ENCODE measurements at regions not wholly inside any gene's neighbourhood (a gene's known extent, or its start where the extent isn't known, plus 50 kb on each side); places are given as distances from the start of the nearest gene placed in this dataset.

DNA sequence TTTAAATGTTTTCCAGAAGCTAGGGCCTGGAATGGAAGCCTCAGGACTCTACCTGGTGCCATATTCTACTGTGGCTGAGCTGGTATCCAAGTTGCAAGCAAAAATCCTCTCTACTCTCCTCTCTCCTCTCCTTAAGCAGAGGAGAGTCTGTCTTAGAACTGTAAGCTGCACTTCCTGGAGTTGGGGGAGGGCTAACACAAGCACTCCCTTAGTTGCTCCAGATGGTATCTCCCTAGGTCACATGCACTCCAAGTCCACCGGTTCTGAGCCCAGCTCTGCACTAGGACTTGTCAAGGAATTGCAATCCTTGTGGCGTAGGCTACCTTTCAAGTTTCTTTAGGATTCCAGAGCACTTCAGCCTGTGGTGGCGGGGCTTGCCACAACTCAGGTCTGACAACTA is 513.9 kb upstream of the RGMB start:
- ChIA-PET CTCF (no interaction called here), POLR2A (no interaction called here)
- no peaks in the 10 kb centered on the region for H3K9me3 ChIP-seq (ENCODE audit: control insufficient read depth, insufficient read depth, low read depth, low read length)
- no peak overlapping the region for H3K27ac ChIP-seq (ENCODE audit: low read length)
- TF ChIP-seq TCF7L2 (IDR thresholded peaks at IDR 0.05; ENCODE audit: low read depth, low read length): no peak
- no peak for TF ChIP-seq REST (IDR thresholded peaks at IDR 0.05; ENCODE audit: insufficient read depth in 1 of 2, low read depth in 2 of 2, low read length in 1 of 2)
- no peak for TF ChIP-seq POLR2AphosphoS5 (IDR thresholded peaks at IDR 0.05; ENCODE audit: low read depth, low read length)
- TF ChIP-seq SIN3A (IDR thresholded peaks at IDR 0.05; ENCODE audit: borderline replicate concordance, insufficient read depth, low read depth, low read length): no peak
- TF ChIP-seq, protein P1, sequence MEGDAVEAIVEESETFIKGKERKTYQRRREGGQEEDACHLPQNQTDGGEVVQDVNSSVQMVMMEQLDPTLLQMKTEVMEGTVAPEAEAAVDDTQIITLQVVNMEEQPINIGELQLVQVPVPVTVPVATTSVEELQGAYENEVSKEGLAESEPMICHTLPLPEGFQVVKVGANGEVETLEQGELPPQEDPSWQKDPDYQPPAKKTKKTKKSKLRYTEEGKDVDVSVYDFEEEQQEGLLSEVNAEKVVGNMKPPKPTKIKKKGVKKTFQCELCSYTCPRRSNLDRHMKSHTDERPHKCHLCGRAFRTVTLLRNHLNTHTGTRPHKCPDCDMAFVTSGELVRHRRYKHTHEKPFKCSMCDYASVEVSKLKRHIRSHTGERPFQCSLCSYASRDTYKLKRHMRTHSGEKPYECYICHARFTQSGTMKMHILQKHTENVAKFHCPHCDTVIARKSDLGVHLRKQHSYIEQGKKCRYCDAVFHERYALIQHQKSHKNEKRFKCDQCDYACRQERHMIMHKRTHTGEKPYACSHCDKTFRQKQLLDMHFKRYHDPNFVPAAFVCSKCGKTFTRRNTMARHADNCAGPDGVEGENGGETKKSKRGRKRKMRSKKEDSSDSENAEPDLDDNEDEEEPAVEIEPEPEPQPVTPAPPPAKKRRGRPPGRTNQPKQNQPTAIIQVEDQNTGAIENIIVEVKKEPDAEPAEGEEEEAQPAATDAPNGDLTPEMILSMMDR (IDR thresholded peaks at IDR 0.05): no peak
- intact Hi-C loops (cut with micrococcal nuclease; ENCODE audit: unreplicated experiment) (no loop called here), in situ Hi-C loops (cut with HindIII; ENCODE audit: low pct_unique_long_range_greater_than_20kb, low sequenced_read_pairs) (no loop called here)
- DNase-seq (ENCODE audit: low read depth, low spot score) (no peak), ATAC-seq (no peak)
- H3K4me1 ChIP-seq (ENCODE audit: control insufficient read depth, insufficient read depth, low read length): no peaks in the 10 kb centered on the region
- no TSS peak for BruUV-seq (replicated peaks)
- H3K4me3 ChIP-seq (ENCODE audit: low read depth in 2 of 2, low read length in 2 of 2): no peak overlapping the region
- no peaks in the 10 kb centered on the region for H3K36me3 ChIP-seq (ENCODE audit: control insufficient read depth, insufficient read depth, low read length)
- H3K27me3 ChIP-seq (ENCODE audit: control insufficient read depth, insufficient read depth, low read length): no peaks in the 10 kb centered on the region

- in situ Hi-C loops (cut with HindIII; ENCODE audit: low pct_unique_long_range_greater_than_20kb, low sequenced_read_pairs) (no loop called here), intact Hi-C loops (cut with micrococcal nuclease; ENCODE audit: unreplicated experiment) (no loop called here)
- H3K27ac ChIP-seq (ENCODE audit: low read length): no peak overlapping the region
- H3K4me3 ChIP-seq (ENCODE audit: low read depth in 2 of 2, low read length in 2 of 2): no peak overlapping the region
- no peaks in the 10 kb centered on the region for H3K4me1 ChIP-seq (ENCODE audit: control insufficient read depth, insufficient read depth, low read length)
- DNase-seq (ENCODE audit: low read depth, low spot score) (no peak), ATAC-seq (no peak)
- no TSS peak for BruUV-seq (replicated peaks)
- no peaks in the 10 kb centered on the region for H3K27me3 ChIP-seq (ENCODE audit: control insufficient read depth, insufficient read depth, low read length)
- TF ChIP-seq POLR2AphosphoS5 (IDR thresholded peaks at IDR 0.05; ENCODE audit: low read depth, low read length): no peak
- no peak for TF ChIP-seq SIN3A (IDR thresholded peaks at IDR 0.05; ENCODE audit: borderline replicate concordance, insufficient read depth, low read depth, low read length)
- TF ChIP-seq TCF7L2 (IDR thresholded peaks at IDR 0.05; ENCODE audit: low read depth, low read length): no peak
- TF ChIP-seq, protein P1 (IDR thresholded peaks at IDR 0.05): no peak
- TF ChIP-seq REST (IDR thresholded peaks at IDR 0.05; ENCODE audit: insufficient read depth in 1 of 2, low read depth in 2 of 2, low read length in 1 of 2): no peak
- H3K9me3 ChIP-seq (ENCODE audit: control insufficient read depth, insufficient read depth, low read depth, low read length): no peaks in the 10 kb centered on the region
- CTCF ChIA-PET: no interaction called here
- no peaks in the 10 kb centered on the region for H3K36me3 ChIP-seq (ENCODE audit: control insufficient read depth, insufficient read depth, low read length)
- POLR2A ChIA-PET: no interaction called here
These were observed 510.4 kb upstream of the RGMB start for GRCh38 chr5:98263084-98263483.
